Esophagus (tissue), 2 donors: ENCODE measurements at regions not wholly inside any gene's neighbourhood (a gene's known extent, or its start where the extent isn't known, plus 50 kb on each side); places are given as distances from the start of the nearest gene placed in this dataset.
"Not testable (repeated sequence)": the region's sequence is repeated elsewhere in the genome, so short reads cannot be mapped to it uniquely, and the experiment has no call there.

Source experiments
- H3K27ac ChIP-seq, 2 donors: one replicate each; pipeline ENCODE4 v1.5.1; 2013; ENCODE audit warnings: low read depth in 2 of 2, mild to moderate bottlenecking in 2 of 2, inconsistent platforms in 1 of 2, low read length in 1 of 2, moderate library complexity in 1 of 2
- H3K27me3 ChIP-seq, 2 donors: one replicate each; pipeline ENCODE4 v1.6.1; 2013; ENCODE audit warnings: low read length in 2 of 2, control low read depth in 1 of 2, mild to moderate bottlenecking in 1 of 2; ENCODE audit not compliant: insufficient read depth in 2 of 2, control insufficient read depth in 1 of 2
- H3K36me3 ChIP-seq, 2 donors: one replicate each; pipeline ENCODE4 v1.6.1; 2013; ENCODE audit warnings: low read length in 1 of 2; ENCODE audit not compliant: control insufficient read depth in 2 of 2, insufficient read depth in 2 of 2
- H3K4me1 ChIP-seq, 2 donors: one replicate each; pipeline ENCODE4 v1.6.1; 2013; ENCODE audit warnings: low read length in 1 of 2; ENCODE audit not compliant: control insufficient read depth in 2 of 2, insufficient read depth in 2 of 2
- H3K4me3 ChIP-seq, 2 donors: one replicate each; pipeline ENCODE4 v1.5.1; 2013; ENCODE audit warnings: low read length in 2 of 2, mild to moderate bottlenecking in 2 of 2, low read depth in 1 of 2, moderate library complexity in 1 of 2
- H3K9me3 ChIP-seq, 2 donors: one replicate each; pipeline ENCODE4 v1.6.1; 2013; ENCODE audit warnings: mild to moderate bottlenecking in 2 of 2, low read depth in 1 of 2, low read length in 1 of 2, moderate library complexity in 1 of 2; ENCODE audit not compliant: control insufficient read depth in 2 of 2, insufficient read depth in 1 of 2
- WGBS, 2 donors: extraction: QIAGEN DNeasy Blood & Tissue Kit; methylation state at CpG; one replicate each; pipeline ENCODE4 v1.1.7; 2013; 5-methylcytosine and 5-hydroxymethylcytosine counted together
- donor health status: healthy with polysubstance abuse.
- donor health status: Bipolar disorder and iron deficiency.

GRCh38 chr14:23735394-23735793, 99.2 kb downstream of the DHRS2 start:
- Histone ChIP-seq H3K4me3 (no peak overlapping the region), H3K36me3 (no peaks in the 10 kb centered on the region), H3K9me3 (no peaks in the 10 kb centered on the region), H3K27ac (no peak overlapping the region), H3K4me1 (no peaks in the 10 kb centered on the region), H3K27me3 (no peaks in the 10 kb centered on the region)

- 48 to 49% methylated on average over 6 of the region's 6 CpGs for WGBS, 2 donors
- not testable (repeated sequence) for H3K27me3 ChIP-seq, H3K4me1 ChIP-seq, H3K4me3 ChIP-seq, H3K27ac ChIP-seq, H3K36me3 ChIP-seq, H3K9me3 ChIP-seq
These were observed 108.2 kb downstream of the DHRS2 start for GRCh38 chr14:23744368-23744767.

- H3K9me3 ChIP-seq, result no peaks in the 10 kb centered on the region
- H3K27me3 ChIP-seq, result no peaks in the 10 kb centered on the region
- no peak overlapping the region for H3K27ac ChIP-seq
- 70 to 75% methylated on average over 4 of the region's 4 CpGs for WGBS, 2 donors
- H3K4me3 ChIP-seq, result no peak overlapping the region
- no peaks in the 10 kb centered on the region for H3K36me3 ChIP-seq
- no peaks in the 10 kb centered on the region for H3K4me1 ChIP-seq
These were observed 114.2 kb downstream of the DHRS2 start for GRCh38 chr14:23750357-23750756.

GRCh38 chr14:23751616-23752015, 115.5 kb downstream of the DHRS2 start:
- Histone ChIP-seq H3K4me1 (no peaks in the 10 kb centered on the region), H3K36me3 (no peaks in the 10 kb centered on the region), H3K9me3 (no peaks in the 10 kb centered on the region), H3K27me3 (no peaks in the 10 kb centered on the region), H3K4me3 (no peak overlapping the region), H3K27ac (no peak overlapping the region)
- WGBS, 2 donors, result 78 to 84% methylated on average over 2 of the region's 2 CpGs

- H3K27me3 ChIP-seq, result no peaks in the 10 kb centered on the region
- 77 to 92% methylated on average over 1 of the region's 1 CpG for WGBS, 2 donors
- no peaks in the 10 kb centered on the region for H3K9me3 ChIP-seq
- no peaks in the 10 kb centered on the region for H3K36me3 ChIP-seq
- H3K4me3 ChIP-seq, result no peak overlapping the region
- no peaks in the 10 kb centered on the region for H3K4me1 ChIP-seq
- H3K27ac ChIP-seq, result no peak overlapping the region
These were observed 127.2 kb downstream of the DHRS2 start for GRCh38 chr14:23763394-23763793.

GRCh38 chr14:23766737-23767401, 130.7 kb downstream of the DHRS2 start:
- Histone ChIP-seq H3K27ac (no peak overlapping the region), H3K36me3 (no peaks in the 10 kb centered on the region), H3K9me3 (no peaks in the 10 kb centered on the region), H3K4me1 (no peaks in the 10 kb centered on the region), H3K27me3 (no peaks in the 10 kb centered on the region), H3K4me3 (no peak overlapping the region)
- WGBS, 2 donors, result 2 to 22% methylated on average over 1 of the region's 1 CpG

GRCh38 chr14:23769221-23769728, 133.1 kb downstream of the DHRS2 start:
- not testable (repeated sequence) for H3K27me3 ChIP-seq, H3K4me1 ChIP-seq, H3K36me3 ChIP-seq, H3K4me3 ChIP-seq, H3K9me3 ChIP-seq, H3K27ac ChIP-seq
- WGBS, 2 donors, result 78 to 80% methylated on average over 9 of the region's 9 CpGs

GRCh38 chr14:23773981-23774380, 137.8 kb downstream of the DHRS2 start:
- H3K27me3 ChIP-seq, result no peaks in the 10 kb centered on the region
- H3K9me3 ChIP-seq, result no peaks in the 10 kb centered on the region
- H3K4me1 ChIP-seq, result no peaks in the 10 kb centered on the region
- WGBS, 2 donors, result 80 to 82% methylated on average over 2 of the region's 2 CpGs
- no peak overlapping the region for H3K4me3 ChIP-seq
- H3K27ac ChIP-seq, result no peak overlapping the region
- no peaks in the 10 kb centered on the region for H3K36me3 ChIP-seq

GRCh38 chr14:23776296-23776695, 140.1 kb downstream of the DHRS2 start:
- Histone ChIP-seq H3K36me3 (no peaks in the 10 kb centered on the region), H3K4me1 (no peaks in the 10 kb centered on the region), H3K27ac (no peak overlapping the region), H3K27me3 (no peaks in the 10 kb centered on the region), H3K9me3 (no peaks in the 10 kb centered on the region), H3K4me3 (no peak overlapping the region)
- WGBS, 2 donors, result 57% methylated on average over 4 of the region's 4 CpGs

GRCh38 chr14:23785208-23785607, 149.0 kb downstream of the DHRS2 start:
- Histone ChIP-seq H3K4me3 (no peak overlapping the region), H3K27ac (no peak overlapping the region), H3K4me1 (no peaks in the 10 kb centered on the region), H3K27me3 (no peaks in the 10 kb centered on the region), H3K36me3 (no peaks in the 10 kb centered on the region), H3K9me3 (no peaks in the 10 kb centered on the region)
- WGBS, 2 donors, result 94 to 97% methylated on average over 1 of the region's 1 CpG
